Prostate gland (tissue), 2 donors: ENCODE measurements at regions not wholly inside any gene's neighbourhood (a gene's known extent, or its start where the extent isn't known, plus 50 kb on each side); places are given as distances from the start of the nearest gene placed in this dataset.

Experiments used
- DNase-seq: peaks from one replicate; pipeline ENCODE4 v3.0.0-alpha.2; 2019; ENCODE audit warnings: low spot score
- H3K27ac ChIP-seq, 2 donors: fragments of 200-600 bp; sonication (generic); 2 replicates each; pipeline ENCODE4 v1.5.1; 2017 to 2019
- H3K27me3 ChIP-seq: fragments of 200-600 bp; sonication (generic); replicated peaks from 2 replicates; pipeline ENCODE4 v1.5.1; 2019; ENCODE audit not compliant: insufficient read depth
- H3K36me3 ChIP-seq, 2 donors: fragments of 200-600 bp; sonication (generic); 1 replicate in 1 of 2; 2 replicates in 1 of 2; pipeline versions ENCODE4 v1.5.1 to v1.8.1; 2017 to 2019
- H3K4me1 ChIP-seq: fragments of 200-600 bp; sonication (generic); replicated peaks from 2 replicates; pipeline ENCODE4 v1.5.1; 2019
- H3K4me3 ChIP-seq, 2 donors: fragments of 200-600 bp; sonication (generic); 2 replicates each; pipeline ENCODE4 v1.5.1; 2017 to 2019
- H3K9me3 ChIP-seq: fragments of 200-600 bp; sonication (generic); 2 replicates; pipeline ENCODE4 v1.5.1; 2017
- POLR2A ChIP-seq: fragments of 450-650 bp; IDR thresholded peaks from one replicate; pipeline ENCODE4 v1.6.1; 2016; ENCODE audit warnings: antibody characterized with exemption, mild to moderate bottlenecking
- POLR2AphosphoS5 ChIP-seq: sonication (generic); formaldehyde crosslinking; IDR thresholded peaks from one replicate; pipeline ENCODE4 v1.6.1; 2017; ENCODE audit warnings: antibody characterized with exemption
- WGBS: methylation state at CpG from one replicate; pipeline ENCODE4 v1.1.5; 2018; 5-methylcytosine and 5-hydroxymethylcytosine counted together
- intact Hi-C: fragments of 100-400 bp; cut with DNase I; formaldehyde crosslinking; loops from one replicate; pipeline ENCODE4 v1.14.2; 2022
- TF ChIP-seq, protein P1 (sequence below), 4 experiments: fragments of 200-600 bp in 2 of 4; fragments of 450-650 bp in 2 of 4; sonication (generic) in 2 of 4; IDR thresholded peaks; 1 replicate in 3 of 4; 2 replicates in 1 of 4; pipeline ENCODE4 v1.5.1; 2016 to 2019; ENCODE audit warnings: antibody characterized with exemption in 4 of 4, mild to moderate bottlenecking in 2 of 4, moderate library complexity in 2 of 4

DNA sequence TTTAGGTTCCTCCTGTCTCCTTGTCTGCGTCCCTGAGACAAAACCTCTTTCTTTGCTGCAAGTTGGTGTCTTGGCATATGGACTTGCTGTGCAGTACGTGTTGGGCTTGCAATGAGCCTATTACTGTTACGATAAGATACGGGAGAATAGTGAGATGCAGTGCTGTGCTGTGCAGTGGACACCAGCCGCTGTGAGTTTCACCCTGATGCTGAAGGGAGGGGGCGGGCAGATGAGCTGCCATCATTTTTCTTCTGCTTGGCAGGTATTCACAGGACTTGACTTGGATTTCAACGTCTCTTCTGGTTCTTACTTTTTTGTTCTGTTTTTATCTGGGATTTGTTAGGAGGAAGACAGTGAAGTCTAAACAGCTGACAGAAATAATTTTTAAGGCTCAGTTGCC, 257.1 kb upstream of the PITRM1 start:
- no peak overlapping the region for H3K4me3 ChIP-seq
- H3K9me3 ChIP-seq = no peaks in the 10 kb centered on the region
- H3K27me3 ChIP-seq = no peaks in the 10 kb centered on the region
- intact Hi-C loops = no loop called here
- H3K4me1 ChIP-seq = no peaks in the 10 kb centered on the region
- TF ChIP-seq POLR2AphosphoS5 (no peak), POLR2A (no peak)
- TF ChIP-seq, protein P1, sequence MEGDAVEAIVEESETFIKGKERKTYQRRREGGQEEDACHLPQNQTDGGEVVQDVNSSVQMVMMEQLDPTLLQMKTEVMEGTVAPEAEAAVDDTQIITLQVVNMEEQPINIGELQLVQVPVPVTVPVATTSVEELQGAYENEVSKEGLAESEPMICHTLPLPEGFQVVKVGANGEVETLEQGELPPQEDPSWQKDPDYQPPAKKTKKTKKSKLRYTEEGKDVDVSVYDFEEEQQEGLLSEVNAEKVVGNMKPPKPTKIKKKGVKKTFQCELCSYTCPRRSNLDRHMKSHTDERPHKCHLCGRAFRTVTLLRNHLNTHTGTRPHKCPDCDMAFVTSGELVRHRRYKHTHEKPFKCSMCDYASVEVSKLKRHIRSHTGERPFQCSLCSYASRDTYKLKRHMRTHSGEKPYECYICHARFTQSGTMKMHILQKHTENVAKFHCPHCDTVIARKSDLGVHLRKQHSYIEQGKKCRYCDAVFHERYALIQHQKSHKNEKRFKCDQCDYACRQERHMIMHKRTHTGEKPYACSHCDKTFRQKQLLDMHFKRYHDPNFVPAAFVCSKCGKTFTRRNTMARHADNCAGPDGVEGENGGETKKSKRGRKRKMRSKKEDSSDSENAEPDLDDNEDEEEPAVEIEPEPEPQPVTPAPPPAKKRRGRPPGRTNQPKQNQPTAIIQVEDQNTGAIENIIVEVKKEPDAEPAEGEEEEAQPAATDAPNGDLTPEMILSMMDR (IDR thresholded peaks at IDR 0.05) = no peak
- DNase-seq = no peak
- H3K27ac ChIP-seq = no peak overlapping the region
- H3K36me3 ChIP-seq = no peaks in the 10 kb centered on the region
- WGBS = 42% methylated on average over 7 of the region's 7 CpGs

DNA sequence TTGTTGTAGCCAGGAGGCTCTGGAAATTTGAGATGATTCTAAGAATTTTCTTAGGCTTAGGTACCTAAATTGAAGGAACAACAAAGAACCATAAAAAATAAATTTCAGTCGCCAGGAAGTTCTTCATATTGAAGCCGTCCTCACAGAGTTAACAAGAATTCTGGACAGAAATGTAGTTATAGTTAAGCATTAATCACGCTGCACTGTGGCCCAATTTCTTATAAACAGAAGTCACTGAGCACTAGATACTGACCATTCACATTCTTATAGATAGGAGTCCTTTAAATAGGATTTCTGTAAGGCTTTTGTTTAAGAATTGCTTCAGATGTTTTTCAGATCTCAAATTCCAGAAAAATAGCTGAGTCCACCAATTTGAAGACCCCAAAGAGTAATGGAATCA, 256.2 kb upstream of the PITRM1 start:
- TF ChIP-seq, protein P1 (IDR thresholded peaks at IDR 0.05) = no peak
- TF ChIP-seq POLR2AphosphoS5 = no peak
- TF ChIP-seq POLR2A = no peak
- Histone ChIP-seq H3K27ac (no peak overlapping the region), H3K4me1 (no peaks in the 10 kb centered on the region), H3K9me3 (no peaks in the 10 kb centered on the region), H3K36me3 (no peaks in the 10 kb centered on the region), H3K27me3 (no peaks in the 10 kb centered on the region), H3K4me3 (no peak overlapping the region)
- intact Hi-C loops = no loop called here
- no peak for DNase-seq
- 92% methylated on average over 3 of the region's 3 CpGs for WGBS

DNA sequence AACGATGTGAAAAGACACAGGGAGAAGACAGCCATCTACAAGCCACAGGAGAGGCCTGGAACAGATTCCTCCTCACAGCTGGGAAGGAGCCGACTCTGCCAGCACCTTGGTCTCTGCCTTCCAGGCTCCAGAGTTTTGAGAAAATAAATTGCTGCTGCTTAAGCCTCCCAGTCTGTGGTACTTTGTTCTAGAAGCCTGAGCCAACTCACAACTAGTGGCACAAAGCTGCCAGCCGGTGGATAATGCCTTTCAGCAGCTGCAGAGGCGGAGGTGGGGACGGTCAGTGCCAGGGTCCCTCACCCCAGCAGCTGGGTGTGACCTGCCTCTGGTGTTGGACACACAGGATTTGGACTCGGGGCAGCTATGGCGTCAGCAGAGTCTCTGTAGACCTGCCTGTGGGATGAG, 255.4 kb upstream of the PITRM1 start:
- no peak overlapping the region for H3K27ac ChIP-seq

DNA sequence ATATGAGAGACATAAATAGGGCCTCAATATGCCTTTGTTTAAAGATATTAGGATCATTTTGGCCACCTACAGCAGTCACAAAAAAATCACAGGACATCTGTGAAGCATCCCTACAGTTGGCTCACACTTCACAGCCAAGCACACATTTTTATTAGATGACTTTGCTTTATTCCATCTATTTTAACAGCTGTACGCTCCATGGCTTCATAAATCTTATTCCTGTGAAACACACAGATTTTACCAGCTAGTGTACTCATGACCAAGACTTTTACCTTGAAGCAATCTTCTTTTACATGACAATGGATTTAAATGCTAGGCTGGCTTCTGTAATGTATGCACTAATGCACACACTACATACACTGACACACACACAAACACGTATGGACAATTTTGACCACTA, 254.8 kb upstream of the PITRM1 start:
- H3K27ac ChIP-seq = no peak overlapping the region
- no peak for TF ChIP-seq POLR2A
- TF ChIP-seq, protein P1 (IDR thresholded peaks at IDR 0.05) = no peak
- no peak for TF ChIP-seq POLR2AphosphoS5
- no peak for DNase-seq
- H3K9me3 ChIP-seq = no peaks in the 10 kb centered on the region
- intact Hi-C loops = no loop called here
- no peak overlapping the region for H3K4me3 ChIP-seq
- no peaks in the 10 kb centered on the region for H3K36me3 ChIP-seq
- 65% methylated on average over 2 of the region's 2 CpGs for WGBS
- H3K27me3 ChIP-seq = no peaks in the 10 kb centered on the region
- H3K4me1 ChIP-seq = no peaks in the 10 kb centered on the region

More for the DNA sequence above, 255.4 kb upstream of the PITRM1 start:
- H3K27me3 ChIP-seq = no peaks in the 10 kb centered on the region
- WGBS = 61% methylated on average over 7 of the region's 7 CpGs
- no peak overlapping the region for H3K4me3 ChIP-seq
- no peaks in the 10 kb centered on the region for H3K9me3 ChIP-seq
- DNase-seq = no peak
- TF ChIP-seq, protein P1 (IDR thresholded peaks at IDR 0.05) = no peak
- TF ChIP-seq POLR2AphosphoS5 (no peak), POLR2A (no peak)
- H3K36me3 ChIP-seq = no peaks in the 10 kb centered on the region
- H3K4me1 ChIP-seq = no peaks in the 10 kb centered on the region
- intact Hi-C loops = no loop called here

DNA sequence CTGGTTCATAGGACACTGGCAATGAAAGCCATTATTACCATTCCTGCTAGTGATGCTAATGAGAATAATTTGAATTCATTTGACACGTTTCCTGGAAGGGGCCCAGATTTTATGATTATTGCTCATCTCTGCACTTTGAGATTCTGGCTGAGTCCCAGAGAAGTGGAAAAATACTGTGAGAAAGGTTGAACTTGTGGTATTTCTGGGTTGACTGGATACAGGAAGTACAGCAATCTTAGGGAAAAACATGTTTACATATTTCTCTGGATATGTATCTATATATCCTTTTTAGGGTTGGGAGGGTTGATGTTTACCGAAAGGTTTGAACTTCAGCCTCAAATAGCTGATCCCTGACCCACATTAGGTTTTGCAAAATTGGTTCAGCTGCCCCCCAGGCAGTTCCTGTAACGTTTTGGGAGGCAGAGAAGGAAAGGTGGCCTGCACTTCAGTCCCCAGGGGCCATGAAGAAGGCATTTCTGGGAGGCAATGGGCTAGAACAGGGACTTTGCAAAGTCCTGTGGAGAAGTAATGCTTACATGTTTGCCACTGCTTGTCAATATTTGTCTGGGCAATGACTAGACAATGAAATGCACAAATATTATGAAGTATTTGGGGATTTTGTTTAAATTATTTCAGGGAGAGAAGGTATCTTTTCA, 253.7 kb upstream of the PITRM1 start:
- DNase-seq = no peak
- no peaks in the 10 kb centered on the region for H3K9me3 ChIP-seq
- H3K4me3 ChIP-seq = no peak overlapping the region
- H3K4me1 ChIP-seq = no peaks in the 10 kb centered on the region
- no peak overlapping the region for H3K27ac ChIP-seq
- WGBS = 59% methylated on average over 3 of the region's 3 CpGs
- TF ChIP-seq POLR2A (no peak), POLR2AphosphoS5 (no peak)
- TF ChIP-seq, protein P1 (IDR thresholded peaks at IDR 0.05) = no peak
- no peaks in the 10 kb centered on the region for H3K27me3 ChIP-seq
- H3K36me3 ChIP-seq = no peaks in the 10 kb centered on the region
- intact Hi-C loops = no loop called here
